Neutrophil (primary cell): ENCODE measurements at regions not wholly inside any gene's neighbourhood (a gene's known extent, or its start where the extent isn't known, plus 50 kb on each side); places are given as distances from the start of the nearest gene placed in this dataset.

Source experiments
- H3K27ac ChIP-seq: fragments of 200-600 bp; sonication (generic); 2 replicates; pipeline ENCODE4 v1.5.1; 2016; ENCODE audit warnings: mild to moderate bottlenecking, moderate library complexity
- H3K27me3 ChIP-seq: fragments of 200-600 bp; sonication (generic); 2 replicates; pipeline ENCODE4 v1.6.0; 2016; ENCODE audit warnings: mild to moderate bottlenecking
- H3K36me3 ChIP-seq: fragments of 200-600 bp; sonication (generic); 2 replicates; pipeline ENCODE4 v1.5.1; 2017
- H3K4me1 ChIP-seq, 2 experiments: fragments of 200-600 bp in 1 of 2; sonication (generic) in 1 of 2; 1 replicate in 1 of 2; 2 replicates in 1 of 2; pipeline versions ENCODE4 v1.5.1 to v1.6.1; 2013 to 2016; ENCODE audit warnings: low read depth in 1 of 2, low read length in 1 of 2, mild to moderate bottlenecking in 1 of 2, moderate library complexity in 1 of 2; ENCODE audit not compliant: control insufficient read depth in 1 of 2, insufficient read depth in 1 of 2
- H3K4me3 ChIP-seq, 2 experiments: fragments of 200-600 bp in 1 of 2; sonication (generic) in 1 of 2; 1 replicate in 1 of 2; 2 replicates in 1 of 2; pipeline ENCODE4 v1.5.1; 2013 to 2016; ENCODE audit warnings: low read depth in 1 of 2, low read length in 1 of 2, mild to moderate bottlenecking in 1 of 2, moderate library complexity in 1 of 2
- H3K9me3 ChIP-seq: fragments of 200-600 bp; sonication (generic); 2 replicates; pipeline ENCODE4 v1.5.1; 2016
- TF ChIP-seq, protein P1 (sequence below): fragments of 200-600 bp; sonication (generic); IDR thresholded peaks from 2 replicates; pipeline ENCODE4 v1.5.1; 2016; ENCODE audit warnings: antibody characterized with exemption

DNA sequence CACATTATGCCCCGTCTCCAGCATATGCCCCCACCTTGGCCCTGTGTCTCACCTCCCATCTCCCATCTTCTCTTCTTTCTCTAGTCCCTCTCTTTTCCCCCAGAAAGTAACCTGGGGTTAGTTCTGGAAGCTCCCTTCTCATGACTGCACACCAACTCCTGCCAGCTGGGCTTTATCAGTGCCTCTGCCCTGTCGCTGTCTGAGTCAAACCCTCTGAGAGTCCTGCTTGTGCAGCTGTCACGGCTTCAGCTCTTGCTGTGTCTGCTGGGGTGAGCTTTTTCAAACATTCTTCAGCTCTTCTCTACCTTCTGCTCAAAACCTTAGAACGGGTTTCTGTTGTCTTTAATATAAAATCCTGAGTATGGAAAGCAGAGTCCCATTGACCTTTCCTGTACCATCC lies 304.5 kb upstream of the B3GAT1 start:
- Histone ChIP-seq H3K27ac (no peak overlapping the region), H3K4me1 (no peaks in the 10 kb centered on the region), H3K27me3 (no peaks in the 10 kb centered on the region), H3K9me3 (no peaks in the 10 kb centered on the region), H3K4me3 (no peak overlapping the region), H3K36me3 (no peaks in the 10 kb centered on the region)
- TF ChIP-seq, protein P1, sequence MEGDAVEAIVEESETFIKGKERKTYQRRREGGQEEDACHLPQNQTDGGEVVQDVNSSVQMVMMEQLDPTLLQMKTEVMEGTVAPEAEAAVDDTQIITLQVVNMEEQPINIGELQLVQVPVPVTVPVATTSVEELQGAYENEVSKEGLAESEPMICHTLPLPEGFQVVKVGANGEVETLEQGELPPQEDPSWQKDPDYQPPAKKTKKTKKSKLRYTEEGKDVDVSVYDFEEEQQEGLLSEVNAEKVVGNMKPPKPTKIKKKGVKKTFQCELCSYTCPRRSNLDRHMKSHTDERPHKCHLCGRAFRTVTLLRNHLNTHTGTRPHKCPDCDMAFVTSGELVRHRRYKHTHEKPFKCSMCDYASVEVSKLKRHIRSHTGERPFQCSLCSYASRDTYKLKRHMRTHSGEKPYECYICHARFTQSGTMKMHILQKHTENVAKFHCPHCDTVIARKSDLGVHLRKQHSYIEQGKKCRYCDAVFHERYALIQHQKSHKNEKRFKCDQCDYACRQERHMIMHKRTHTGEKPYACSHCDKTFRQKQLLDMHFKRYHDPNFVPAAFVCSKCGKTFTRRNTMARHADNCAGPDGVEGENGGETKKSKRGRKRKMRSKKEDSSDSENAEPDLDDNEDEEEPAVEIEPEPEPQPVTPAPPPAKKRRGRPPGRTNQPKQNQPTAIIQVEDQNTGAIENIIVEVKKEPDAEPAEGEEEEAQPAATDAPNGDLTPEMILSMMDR = no peak

DNA sequence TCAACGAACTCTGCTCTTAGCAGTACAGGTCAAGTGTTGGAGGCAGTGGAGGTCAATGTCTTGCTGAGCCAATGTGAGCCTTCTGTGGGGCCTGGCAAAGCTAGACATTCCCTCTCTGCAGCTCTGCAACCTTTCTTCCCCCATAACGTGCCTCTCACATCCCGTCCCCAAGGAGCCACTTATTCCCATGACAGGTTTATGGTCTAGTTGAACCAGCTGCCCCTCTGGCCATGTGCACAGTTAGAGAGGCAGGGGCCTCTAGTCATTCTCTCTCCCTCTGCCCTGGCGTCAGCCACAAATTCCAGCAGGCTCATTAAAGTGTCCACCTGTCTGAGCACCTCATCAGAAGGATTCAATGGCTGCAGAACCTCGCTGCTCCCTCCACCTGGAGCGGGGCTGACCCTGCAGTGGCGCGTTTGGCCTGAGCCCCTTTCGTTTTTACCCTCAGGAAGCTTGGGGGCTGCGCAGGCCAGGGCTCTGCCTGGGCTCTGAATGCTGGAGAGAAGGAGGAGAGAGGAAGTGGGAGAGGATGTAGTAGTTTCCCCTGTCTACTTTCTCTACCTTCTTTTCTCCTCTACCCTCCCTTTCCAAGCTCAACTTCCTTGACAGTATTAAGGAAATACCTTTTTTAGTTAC lies 302.1 kb upstream of the B3GAT1 start:
- H3K4me3 ChIP-seq = no peak overlapping the region
- no peaks in the 10 kb centered on the region for H3K36me3 ChIP-seq
- no peaks in the 10 kb centered on the region for H3K4me1 ChIP-seq
- no peaks in the 10 kb centered on the region for H3K9me3 ChIP-seq
- no peak overlapping the region for H3K27ac ChIP-seq
- H3K27me3 ChIP-seq = no peaks in the 10 kb centered on the region
- TF ChIP-seq, protein P1 = no peak

DNA sequence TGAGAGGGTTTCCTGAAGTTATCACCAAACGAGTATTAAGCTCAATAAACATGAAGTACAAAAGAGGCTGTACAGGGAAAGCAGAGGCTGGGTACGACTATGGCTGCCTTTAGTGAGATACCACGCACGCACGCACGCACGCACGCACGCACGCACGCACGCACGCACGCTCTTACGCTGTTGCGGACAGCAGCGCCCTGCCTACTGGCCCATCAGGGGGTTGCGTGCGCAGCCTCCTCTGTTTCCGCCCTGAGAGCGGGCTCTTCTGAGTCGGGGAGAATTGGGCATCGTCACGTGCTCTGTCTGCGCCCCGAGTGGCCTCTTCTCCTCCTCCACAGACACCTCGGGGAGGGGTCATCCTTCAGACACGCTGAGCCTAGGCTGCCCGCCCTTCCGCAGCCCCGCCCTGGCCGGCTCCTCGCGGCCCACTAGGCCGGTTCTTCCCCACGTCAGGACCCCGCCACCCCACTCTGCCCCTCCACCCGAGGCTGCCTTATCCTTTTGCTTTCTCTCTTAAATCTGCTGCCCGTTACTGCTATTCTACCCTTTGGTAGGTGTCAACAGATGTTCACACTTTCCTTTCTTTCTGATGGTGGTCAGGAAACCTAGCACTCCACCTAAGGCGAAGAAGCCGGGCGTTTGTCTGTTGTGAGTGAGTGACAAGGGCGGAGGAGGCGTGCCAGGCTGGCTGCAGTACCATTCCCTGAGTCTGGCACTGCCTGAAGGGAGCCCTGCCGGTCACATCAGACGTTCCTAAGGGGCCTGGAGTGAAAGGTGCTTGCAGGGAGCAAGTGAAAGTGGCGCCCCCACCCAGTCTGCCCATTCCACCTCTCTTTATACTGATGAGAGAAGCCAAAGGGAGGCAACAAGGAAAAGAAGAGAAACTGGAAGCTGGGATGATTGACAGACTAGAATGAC lies 300.4 kb upstream of the B3GAT1 start:
- Histone ChIP-seq H3K36me3 (no peaks in the 10 kb centered on the region), H3K27me3 (no peaks in the 10 kb centered on the region), H3K9me3 (no peaks in the 10 kb centered on the region), H3K27ac (no peak overlapping the region), H3K4me1 (no peaks in the 10 kb centered on the region), H3K4me3 (no peak overlapping the region)
- TF ChIP-seq, protein P1 = no peak

DNA sequence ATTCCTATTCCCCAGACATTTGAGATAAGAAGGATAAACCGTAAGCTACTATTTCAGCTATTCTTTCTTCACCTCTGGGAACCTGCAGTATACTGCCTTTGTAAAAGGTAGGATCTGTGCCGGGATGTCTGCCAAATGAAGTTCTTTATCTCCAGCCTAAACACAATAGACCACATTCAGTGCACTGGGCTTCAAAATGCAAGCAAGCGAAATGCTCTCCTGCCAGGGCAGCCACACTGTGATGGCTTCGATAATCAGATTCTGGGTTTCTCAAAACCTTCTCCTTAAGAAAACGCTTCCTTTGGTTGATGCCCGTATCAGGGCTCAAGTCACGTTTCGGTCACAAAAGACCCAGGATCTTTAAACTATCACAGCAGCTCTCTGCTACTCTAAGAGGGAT lies 299.5 kb upstream of the B3GAT1 start:
- Histone ChIP-seq H3K27me3 (no peaks in the 10 kb centered on the region), H3K27ac (no peak overlapping the region), H3K9me3 (no peaks in the 10 kb centered on the region), H3K4me1 (no peaks in the 10 kb centered on the region), H3K36me3 (no peaks in the 10 kb centered on the region), H3K4me3 (no peak overlapping the region)
- TF ChIP-seq, protein P1 = no peak

DNA sequence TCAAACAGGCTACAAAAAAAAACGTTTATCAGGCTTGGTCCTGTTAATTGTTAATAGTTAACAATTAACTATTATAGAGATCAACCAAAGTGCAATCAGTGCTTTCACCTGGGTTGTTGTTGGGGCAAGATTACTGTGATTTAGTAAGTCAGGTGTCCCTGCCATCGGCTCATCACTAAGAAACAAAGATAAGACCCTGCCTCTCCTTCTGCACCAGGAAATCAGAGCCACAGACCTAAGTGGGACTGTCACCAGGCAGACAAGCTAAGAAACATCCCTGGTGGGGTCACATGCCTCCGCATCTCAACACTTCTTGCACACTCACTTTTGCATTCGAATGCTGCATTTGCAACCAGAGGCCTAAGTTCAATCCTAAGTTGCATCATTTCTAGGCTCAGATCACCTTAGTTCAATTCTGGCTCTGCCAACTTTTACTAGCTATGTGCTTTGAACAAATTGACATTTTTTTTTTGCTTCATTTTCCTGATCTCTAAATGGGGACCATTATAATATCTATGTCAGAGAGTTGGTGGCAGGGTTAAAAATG lies 298.9 kb upstream of the B3GAT1 start:
- no peaks in the 10 kb centered on the region for H3K9me3 ChIP-seq
- TF ChIP-seq, protein P1 = no peak
- no peaks in the 10 kb centered on the region for H3K27me3 ChIP-seq
- H3K36me3 ChIP-seq = no peaks in the 10 kb centered on the region
- no peak overlapping the region for H3K4me3 ChIP-seq
- H3K4me1 ChIP-seq = no peaks in the 10 kb centered on the region
- H3K27ac ChIP-seq = no peak overlapping the region
